Gastroesophageal sphincter (tissue), 3 donors: ENCODE measurements at regions not wholly inside any gene's neighbourhood (a gene's known extent, or its start where the extent isn't known, plus 50 kb on each side); places are given as distances from the start of the nearest gene placed in this dataset.

ENCODE experiments used
- POLR2A ChIP-seq, 2 donors: fragments of 450-650 bp; IDR thresholded peaks; one replicate each; pipeline ENCODE4 v1.6.1; 2017; ENCODE audit warnings: antibody characterized with exemption in 2 of 2, mild to moderate bottlenecking in 2 of 2, moderate library complexity in 1 of 2
- POLR2AphosphoS5 ChIP-seq: sonication (generic); formaldehyde crosslinking; IDR thresholded peaks from one replicate; pipeline ENCODE4 v1.6.1; 2017; ENCODE audit warnings: antibody characterized with exemption
- TF ChIP-seq, protein P1 (sequence below), 4 experiments: fragments of 200-600 bp in 2 of 4; fragments of 450-650 bp in 2 of 4; sonication (generic) in 1 of 4; IDR thresholded peaks; one replicate each; pipeline ENCODE4 v1.5.1; 2017 to 2019; ENCODE audit warnings: antibody characterized with exemption in 4 of 4, mild to moderate bottlenecking in 2 of 4, moderate library complexity in 2 of 4

DNA sequence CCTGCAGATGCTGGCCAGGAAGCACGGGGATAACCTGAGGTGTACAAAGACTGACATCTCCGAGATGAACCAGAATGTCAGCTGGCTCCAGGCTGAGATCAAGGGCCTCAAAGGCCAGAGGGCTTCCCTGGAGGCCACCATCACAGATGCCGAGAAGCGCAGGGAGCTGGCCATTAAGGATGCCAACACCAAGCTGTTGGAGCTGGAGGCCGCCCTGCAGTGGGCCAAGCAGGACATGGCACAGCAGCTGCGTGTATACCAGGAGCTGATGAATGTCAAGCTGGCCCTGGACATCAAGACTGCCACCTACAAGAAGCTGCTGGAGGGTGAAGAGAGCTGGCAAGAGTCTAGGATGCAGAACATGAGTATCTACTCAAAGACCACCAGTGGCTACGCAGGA, 380.0 kb upstream of the USP15 start:
- TF ChIP-seq, protein P1, sequence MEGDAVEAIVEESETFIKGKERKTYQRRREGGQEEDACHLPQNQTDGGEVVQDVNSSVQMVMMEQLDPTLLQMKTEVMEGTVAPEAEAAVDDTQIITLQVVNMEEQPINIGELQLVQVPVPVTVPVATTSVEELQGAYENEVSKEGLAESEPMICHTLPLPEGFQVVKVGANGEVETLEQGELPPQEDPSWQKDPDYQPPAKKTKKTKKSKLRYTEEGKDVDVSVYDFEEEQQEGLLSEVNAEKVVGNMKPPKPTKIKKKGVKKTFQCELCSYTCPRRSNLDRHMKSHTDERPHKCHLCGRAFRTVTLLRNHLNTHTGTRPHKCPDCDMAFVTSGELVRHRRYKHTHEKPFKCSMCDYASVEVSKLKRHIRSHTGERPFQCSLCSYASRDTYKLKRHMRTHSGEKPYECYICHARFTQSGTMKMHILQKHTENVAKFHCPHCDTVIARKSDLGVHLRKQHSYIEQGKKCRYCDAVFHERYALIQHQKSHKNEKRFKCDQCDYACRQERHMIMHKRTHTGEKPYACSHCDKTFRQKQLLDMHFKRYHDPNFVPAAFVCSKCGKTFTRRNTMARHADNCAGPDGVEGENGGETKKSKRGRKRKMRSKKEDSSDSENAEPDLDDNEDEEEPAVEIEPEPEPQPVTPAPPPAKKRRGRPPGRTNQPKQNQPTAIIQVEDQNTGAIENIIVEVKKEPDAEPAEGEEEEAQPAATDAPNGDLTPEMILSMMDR (IDR thresholded peaks at IDR 0.05): no peak
- no peak for TF ChIP-seq POLR2A (IDR thresholded peaks at IDR 0.05)
- TF ChIP-seq POLR2AphosphoS5: no peak
